ENCODE measurements at regions not wholly inside any gene's neighbourhood (a gene's known extent, or its start where the extent isn't known, plus 50 kb on each side); places are given as distances from the start of the nearest gene placed in this dataset.

- TF ChIP-seq CTCF (IDR thresholded peaks at IDR 0.05), result no peak
- no peak for TF ChIP-seq POLR2A (IDR thresholded peaks at IDR 0.05)
Observed at GRCh38 chr11:81278991-81279390, 1454.7 kb downstream of the FAM181B start.
